HCT116 (cell line): ENCODE measurements at regions not wholly inside any gene's neighbourhood (a gene's known extent, or its start where the extent isn't known, plus 50 kb on each side); places are given as distances from the start of the nearest gene placed in this dataset.
A peak's percentile ranks its signal among the peaks of the same experiment; 100 is the strongest.

Source experiments
- ATAC-seq: fragments of 200-7000 bp; cut with Tn5 transposase; 2 replicates; pipeline ENCODE4 v1.9.1; 2020; ENCODE audit warnings: mild to moderate bottlenecking, moderate library complexity
- BruUV-seq: library from RNA; stranded (reverse); fragments of 400-500 nt; replicated peaks from 2 replicates; lab custom pipeline; 2021; lab: Mats Ljungman, UMichigan
- CTCF ChIA-PET: fragments of 300-600 bp; sonication (Branson Sonifier 250); formaldehyde crosslinking; loops from one replicate; lab custom pipeline; 2021; ENCODE audit warnings: antibody characterized with exemption; lab: Charles Lee
- POLR2A ChIA-PET: fragments of 300-600, 350-600 bp; sonication (Branson Sonifier 250); formaldehyde crosslinking; loops from one replicate; lab custom pipeline; 2021; ENCODE audit warnings: antibody characterized with exemption; lab: Charles Lee
- RAD21 ChIA-PET, 2 experiments: fragments of 300-600 bp; sonication (Branson Sonifier 250); formaldehyde crosslinking; loops; one replicate each; lab custom pipeline; 2023; ENCODE audit warnings: low total read pairs in 2 of 2; ENCODE audit not compliant: uncharacterized antibody in 2 of 2, unreplicated experiment in 2 of 2, low non-redundant PET in 1 of 2; lab: Charles Lee
- DNase-seq: peaks from one replicate; pipeline ENCODE4 v3.0.0-alpha.2; 2010; ENCODE audit warnings: low read depth, low spot score
- H2AFZ ChIP-seq: fragments of 200-600 bp; shearing (Covaris generic), sonication (generic); 2 replicates; pipeline ENCODE4 v1.6.1; 2017; ENCODE audit warnings: low read depth, mixed run types, mixed read lengths, antibody characterized with exemption, low read length; ENCODE audit not compliant: poor library complexity, severe bottlenecking
- H3K27ac ChIP-seq: 2 replicates; pipeline ENCODE4 v1.5.1; 2012; ENCODE audit warnings: low read depth, low read length
- H3K27me3 ChIP-seq: fragments of 200-600 bp; sonication (generic); 2 replicates; pipeline ENCODE4 v1.6.1; 2016; ENCODE audit warnings: mixed run types, low read length, mixed read lengths; ENCODE audit not compliant: insufficient read depth
- H3K36me3 ChIP-seq, 2 experiments: fragments of 200-500 bp in 1 of 2; fragments of 200-600 bp in 1 of 2; sonication (Bioruptor generic) in 1 of 2; sonication (generic) in 1 of 2; 2 replicates each; pipeline versions ENCODE4 v1.5.1 to v1.6.1; 2014 to 2016; ENCODE audit warnings: low read length in 2 of 2, inconsistent platforms in 1 of 2, mixed read lengths in 1 of 2, mixed run types in 1 of 2; ENCODE audit not compliant: insufficient read depth in 2 of 2, control insufficient read depth in 1 of 2
- H3K4me1 ChIP-seq, 2 experiments: fragments of 200-600 bp in 1 of 2; sonication (generic) in 1 of 2; 2 replicates each; pipeline versions ENCODE4 v1.5.1 to v1.6.1; 2012 to 2017; ENCODE audit warnings: low read length in 2 of 2, inconsistent platforms in 1 of 2, mild to moderate bottlenecking in 1 of 2, mixed read lengths in 1 of 2, mixed run types in 1 of 2, moderate library complexity in 1 of 2; ENCODE audit not compliant: insufficient read depth in 2 of 2, control insufficient read depth in 1 of 2
- H3K4me2 ChIP-seq: fragments of 200-600 bp; sonication (generic); 2 replicates; pipeline ENCODE4 v1.6.1; 2017; ENCODE audit warnings: mixed run types, low read length, mixed read lengths
- H3K4me3 ChIP-seq, 2 experiments: fragments of 200-600 bp in 1 of 2; sonication (generic) in 1 of 2; replicated peaks in 1 of 2; 2 replicates each; pipeline ENCODE4 v1.5.1; 2011 to 2016; ENCODE audit warnings: low read length in 2 of 2, control low read depth in 1 of 2, low read depth in 1 of 2, mild to moderate bottlenecking in 1 of 2, mixed read lengths in 1 of 2, mixed run types in 1 of 2
- H3K79me2 ChIP-seq: fragments of 200-600 bp; sonication (generic); 2 replicates; pipeline ENCODE4 v1.6.1; 2017; ENCODE audit warnings: mild to moderate bottlenecking, mixed run types, low read length, moderate library complexity, mixed read lengths; ENCODE audit not compliant: insufficient read depth
- H3K9ac ChIP-seq: fragments of 200-600 bp; sonication (generic); 2 replicates; pipeline ENCODE4 v1.6.1; 2016; ENCODE audit warnings: low read length, mixed read lengths
- H3K9me2 ChIP-seq: fragments of 200-600 bp; sonication (generic), shearing (Covaris generic); 2 replicates; pipeline ENCODE4 v1.6.1; 2017; ENCODE audit warnings: mixed run types, mild to moderate bottlenecking, moderate library complexity; ENCODE audit not compliant: insufficient read depth
- H3K9me3 ChIP-seq, 2 experiments: fragments of 200-500 bp in 1 of 2; fragments of 200-600 bp in 1 of 2; sonication (Bioruptor generic) in 1 of 2; sonication (generic) in 1 of 2; 2 replicates each; pipeline ENCODE4 v1.6.1; 2014 to 2017; ENCODE audit warnings: low read length in 2 of 2, mixed read lengths in 2 of 2, inconsistent platforms in 1 of 2, low read depth in 1 of 2, mild to moderate bottlenecking in 1 of 2, mixed run types in 1 of 2, moderate library complexity in 1 of 2; ENCODE audit not compliant: control insufficient read depth in 1 of 2, insufficient read depth in 1 of 2
- H4K20me1 ChIP-seq: fragments of 200-600 bp; sonication (generic), shearing (Covaris generic); 2 replicates; pipeline ENCODE4 v1.6.1; 2017; ENCODE audit warnings: mixed run types, mild to moderate bottlenecking, moderate library complexity; ENCODE audit not compliant: insufficient read depth
- CEBPB ChIP-seq: IDR thresholded peaks from 2 replicates; pipeline ENCODE4 v1.6.1; 2012; ENCODE audit warnings: low read depth
- FOSL1 ChIP-seq: IDR thresholded peaks from 2 replicates; pipeline ENCODE4 v1.6.1; 2012; ENCODE audit warnings: low read depth
- JUND ChIP-seq: IDR thresholded peaks from 2 replicates; pipeline ENCODE4 v1.6.1; 2012
- MAX ChIP-seq: IDR thresholded peaks from 2 replicates; pipeline ENCODE4 v1.6.1; 2012
- POLR2AphosphoS5 ChIP-seq: IDR thresholded peaks from 2 replicates; pipeline ENCODE4 v1.6.1; 2011; ENCODE audit warnings: mild to moderate bottlenecking, low read depth, low read length, moderate library complexity
- RAD21 ChIP-seq: IDR thresholded peaks from 2 replicates; pipeline ENCODE4 v1.6.1; 2012; ENCODE audit warnings: low read depth, mild to moderate bottlenecking
- SP1 ChIP-seq: IDR thresholded peaks from 2 replicates; pipeline ENCODE4 v1.6.1; 2012; ENCODE audit warnings: low read depth
- TCF7L2 ChIP-seq: IDR thresholded peaks from 2 replicates; pipeline ENCODE4 v1.7.0; 2011; ENCODE audit warnings: borderline replicate concordance, inconsistent platforms; ENCODE audit not compliant: insufficient read depth, insufficient read length; ENCODE audit errors: extremely low read depth
- YY1 ChIP-seq: IDR thresholded peaks from 2 replicates; pipeline ENCODE4 v1.6.1; 2011; ENCODE audit warnings: low read length, low read depth, moderate library complexity, mild to moderate bottlenecking; ENCODE audit not compliant: insufficient replicate concordance; ENCODE audit errors: extremely low read depth
- intact Hi-C: fragments of 100-400 bp; cut with micrococcal nuclease; formaldehyde crosslinking; loops from 2 replicates; pipeline ENCODE4 v1.10.0; 2022

- peak overlapping the region; percentile 62 for H2AFZ ChIP-seq
- no TSS peak for BruUV-seq
- H3K9me2 ChIP-seq, result no peaks in the 10 kb centered on the region
- H3K4me3 ChIP-seq, result no peak overlapping the region
- H3K27me3 ChIP-seq, result no peaks in the 10 kb centered on the region
- POLR2A ChIA-PET, result no interaction called here
- H3K4me2 ChIP-seq, result peak overlapping the region; percentile 50
- DNase-seq, result no peak
- no peak overlapping the region for H3K27ac ChIP-seq
- ATAC-seq, result no peak
- peaks cover 56 to 87% of the 10 kb centered on the region in 2 experiments for H3K4me1 ChIP-seq
- peak overlapping the region; percentile 33 for H3K9ac ChIP-seq
- no peak for TF ChIP-seq MAX
- TF ChIP-seq CEBPB, result no peak
- TF ChIP-seq POLR2AphosphoS5, result no peak
- TF ChIP-seq RAD21, result no peak
- TF ChIP-seq JUND, result no peak
- TF ChIP-seq YY1, result no peak
- RAD21 ChIA-PET, result no interaction called here
- no peaks in the 10 kb centered on the region for H3K79me2 ChIP-seq
- H4K20me1 ChIP-seq, result no peaks in the 10 kb centered on the region
- intact Hi-C loops, result no loop called here
- H3K9me3 ChIP-seq, result no peaks in the 10 kb centered on the region
- CTCF ChIA-PET, result no interaction called here
- no peaks in the 10 kb centered on the region for H3K36me3 ChIP-seq
These were observed 356.9 kb upstream of the ACTBL2 start for GRCh38 chr5:57839437-57840079.

DNA sequence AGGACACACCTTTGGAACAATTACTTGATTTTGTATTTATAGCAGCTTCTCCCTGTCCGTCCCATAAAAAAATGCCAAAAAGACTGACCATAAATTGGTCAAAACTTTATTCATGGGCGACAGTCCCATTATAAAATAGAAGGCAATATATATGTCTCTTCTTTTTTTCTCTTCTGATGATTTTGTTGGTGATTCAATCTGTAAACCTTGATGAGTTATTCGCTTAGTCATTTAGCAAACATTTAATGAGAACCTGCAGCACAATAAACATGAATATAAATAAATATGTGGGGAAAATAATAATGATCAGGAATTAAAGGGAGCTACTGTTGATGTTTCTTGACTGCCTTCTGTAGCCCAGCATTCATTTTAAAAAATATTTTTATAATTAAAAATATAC is 356.4 kb upstream of the ACTBL2 start:
- ChIA-PET CTCF (no interaction called here), POLR2A (no interaction called here), RAD21 (no interaction called here)
- H3K9ac ChIP-seq, result peak overlapping the region; percentile 33
- peak overlapping the region; percentile 62 for H2AFZ ChIP-seq
- TF ChIP-seq TCF7L2, result no peak
- TF ChIP-seq FOSL1, result peak; percentile 54; the same call in 1 of the 2 replicates
- TF ChIP-seq SP1, result peak; percentile 20; the same call in 1 of the 2 replicates
- H3K27ac ChIP-seq, result no peak overlapping the region
- no peak for DNase-seq
- no peaks in the 10 kb centered on the region for H3K79me2 ChIP-seq
- no peak overlapping the region for H3K4me3 ChIP-seq
- H4K20me1 ChIP-seq, result no peaks in the 10 kb centered on the region
- H3K9me2 ChIP-seq, result no peaks in the 10 kb centered on the region
- H3K4me2 ChIP-seq, result peak overlapping the region; percentile 50
- ATAC-seq, result no peak
- H3K9me3 ChIP-seq, result no peaks in the 10 kb centered on the region
- no TSS peak for BruUV-seq
- no peaks in the 10 kb centered on the region for H3K27me3 ChIP-seq
- intact Hi-C loops, result no loop called here
- H3K4me1 ChIP-seq, result peaks cover 56 to 87% of the 10 kb centered on the region in 2 experiments
- no peaks in the 10 kb centered on the region for H3K36me3 ChIP-seq
